ENCODE measurements at regions not wholly inside any gene's neighbourhood (a gene's known extent, or its start where the extent isn't known, plus 50 kb on each side); places are given as distances from the start of the nearest gene placed in this dataset.

GRCh38 chr9:1261879-1262766, 212.0 kb downstream of the DMRT2 start:
- intact Hi-C loops (cut with micrococcal nuclease) = no loop called here
- H3K4me1 Mint-ChIP-seq (ENCODE audit: low read depth) = no peaks in the 10 kb centered on the region
- no peaks in the 10 kb centered on the region for H3K36me3 Mint-ChIP-seq (ENCODE audit: low read depth)
- H3K9me3 Mint-ChIP-seq = no peaks in the 10 kb centered on the region
- H3K27ac Mint-ChIP-seq = no peak overlapping the region
- no peak overlapping the region for H3K4me3 Mint-ChIP-seq
- no peaks in the 10 kb centered on the region for H3K27me3 Mint-ChIP-seq

- Mint-ChIP-seq H3K4me1 (ENCODE audit: low read depth) (no peaks in the 10 kb centered on the region), H3K4me3 (no peak overlapping the region), H3K9me3 (no peaks in the 10 kb centered on the region), H3K36me3 (ENCODE audit: low read depth) (no peaks in the 10 kb centered on the region), H3K27ac (no peak overlapping the region), H3K27me3 (no peaks in the 10 kb centered on the region)
- intact Hi-C loops (cut with micrococcal nuclease) = no loop called here
Observed at GRCh38 chr9:1267141-1267570, 217.0 kb downstream of the DMRT2 start.

GRCh38 chr9:1267581-1267980, 217.4 kb downstream of the DMRT2 start:
- Mint-ChIP-seq H3K27me3 (no peaks in the 10 kb centered on the region), H3K4me3 (no peak overlapping the region), H3K9me3 (no peaks in the 10 kb centered on the region), H3K36me3 (ENCODE audit: low read depth) (no peaks in the 10 kb centered on the region), H3K4me1 (ENCODE audit: low read depth) (no peaks in the 10 kb centered on the region), H3K27ac (no peak overlapping the region)
- intact Hi-C loops (cut with micrococcal nuclease) = no loop called here

- Mint-ChIP-seq H3K4me3 (no peak overlapping the region), H3K4me1 (ENCODE audit: low read depth) (no peaks in the 10 kb centered on the region), H3K27ac (no peak overlapping the region), H3K9me3 (no peaks in the 10 kb centered on the region), H3K27me3 (no peaks in the 10 kb centered on the region), H3K36me3 (ENCODE audit: low read depth) (no peaks in the 10 kb centered on the region)
- intact Hi-C loops (cut with micrococcal nuclease) = no loop called here
Observed at GRCh38 chr9:1269533-1270315, 219.6 kb downstream of the DMRT2 start.

GRCh38 chr9:1271367-1271766, 221.2 kb downstream of the DMRT2 start:
- no peak overlapping the region for H3K4me3 Mint-ChIP-seq
- H3K4me1 Mint-ChIP-seq (ENCODE audit: low read depth) = no peaks in the 10 kb centered on the region
- no peaks in the 10 kb centered on the region for H3K36me3 Mint-ChIP-seq (ENCODE audit: low read depth)
- H3K27ac Mint-ChIP-seq = no peak overlapping the region
- intact Hi-C loops (cut with micrococcal nuclease) = no loop called here
- no peaks in the 10 kb centered on the region for H3K27me3 Mint-ChIP-seq
- H3K9me3 Mint-ChIP-seq = no peaks in the 10 kb centered on the region

GRCh38 chr9:1271786-1272185, 221.6 kb downstream of the DMRT2 start:
- Mint-ChIP-seq H3K27ac (no peak overlapping the region), H3K36me3 (ENCODE audit: low read depth) (no peaks in the 10 kb centered on the region), H3K4me1 (ENCODE audit: low read depth) (no peaks in the 10 kb centered on the region), H3K9me3 (no peaks in the 10 kb centered on the region), H3K4me3 (no peak overlapping the region), H3K27me3 (no peaks in the 10 kb centered on the region)
- intact Hi-C loops (cut with micrococcal nuclease) = no loop called here

GRCh38 chr9:1272488-1272887, 222.3 kb downstream of the DMRT2 start:
- H3K27ac Mint-ChIP-seq = no peak overlapping the region
- no peaks in the 10 kb centered on the region for H3K36me3 Mint-ChIP-seq (ENCODE audit: low read depth)
- no peaks in the 10 kb centered on the region for H3K4me1 Mint-ChIP-seq (ENCODE audit: low read depth)

GRCh38 chr9:1273859-1274258, 223.7 kb downstream of the DMRT2 start:
- no peaks in the 10 kb centered on the region for H3K36me3 Mint-ChIP-seq (ENCODE audit: low read depth)
- H3K27ac Mint-ChIP-seq = no peak overlapping the region
- intact Hi-C loops (cut with micrococcal nuclease) = no loop called here
- H3K4me3 Mint-ChIP-seq = no peak overlapping the region
- no peaks in the 10 kb centered on the region for H3K9me3 Mint-ChIP-seq
- no peaks in the 10 kb centered on the region for H3K27me3 Mint-ChIP-seq
- no peaks in the 10 kb centered on the region for H3K4me1 Mint-ChIP-seq (ENCODE audit: low read depth)

More at GRCh38 chr9:1272488-1272887, 222.3 kb downstream of the DMRT2 start:
- intact Hi-C loops (cut with micrococcal nuclease) = no loop called here
- Mint-ChIP-seq H3K4me3 (no peak overlapping the region), H3K27me3 (no peaks in the 10 kb centered on the region), H3K9me3 (no peaks in the 10 kb centered on the region)

GRCh38 chr9:1274334-1274733, 224.2 kb downstream of the DMRT2 start:
- Mint-ChIP-seq H3K27ac (no peak overlapping the region), H3K4me3 (no peak overlapping the region), H3K27me3 (no peaks in the 10 kb centered on the region), H3K9me3 (no peaks in the 10 kb centered on the region), H3K4me1 (ENCODE audit: low read depth) (no peaks in the 10 kb centered on the region), H3K36me3 (ENCODE audit: low read depth) (no peaks in the 10 kb centered on the region)
- intact Hi-C loops (cut with micrococcal nuclease) = no loop called here

GRCh38 chr9:1276474-1276873, 226.3 kb downstream of the DMRT2 start:
- Mint-ChIP-seq H3K4me3 (no peak overlapping the region), H3K27me3 (no peaks in the 10 kb centered on the region), H3K27ac (no peak overlapping the region), H3K9me3 (no peaks in the 10 kb centered on the region), H3K4me1 (ENCODE audit: low read depth) (no peaks in the 10 kb centered on the region), H3K36me3 (ENCODE audit: low read depth) (no peaks in the 10 kb centered on the region)
- intact Hi-C loops (cut with micrococcal nuclease) = no loop called here

- peaks cover 42% of the 10 kb centered on the region for H3K9me3 Mint-ChIP-seq
- H3K27ac Mint-ChIP-seq = no peak overlapping the region
- no peak overlapping the region for H3K4me3 Mint-ChIP-seq
- intact Hi-C loops (cut with micrococcal nuclease) = no loop called here
- H3K27me3 Mint-ChIP-seq = no peaks in the 10 kb centered on the region
- H3K4me1 Mint-ChIP-seq (ENCODE audit: low read depth) = no peaks in the 10 kb centered on the region
- no peaks in the 10 kb centered on the region for H3K36me3 Mint-ChIP-seq (ENCODE audit: low read depth)
Observed at GRCh38 chr9:1284727-1285126, 234.6 kb downstream of the DMRT2 start.

- H3K36me3 Mint-ChIP-seq (ENCODE audit: low read depth) = no peaks in the 10 kb centered on the region
- no peak overlapping the region for H3K27ac Mint-ChIP-seq
- H3K4me3 Mint-ChIP-seq = no peak overlapping the region
- no peaks in the 10 kb centered on the region for H3K27me3 Mint-ChIP-seq
- no peaks in the 10 kb centered on the region for H3K4me1 Mint-ChIP-seq (ENCODE audit: low read depth)
- peaks cover 42% of the 10 kb centered on the region for H3K9me3 Mint-ChIP-seq
- intact Hi-C loops (cut with micrococcal nuclease) = no loop called here
Observed at GRCh38 chr9:1285526-1285925, 235.4 kb downstream of the DMRT2 start.

- intact Hi-C loops (cut with micrococcal nuclease) = no loop called here
- Mint-ChIP-seq H3K27ac (no peak overlapping the region), H3K27me3 (no peaks in the 10 kb centered on the region), H3K4me1 (ENCODE audit: low read depth) (no peaks in the 10 kb centered on the region), H3K9me3 (peaks cover 29% of the 10 kb centered on the region), H3K4me3 (no peak overlapping the region), H3K36me3 (ENCODE audit: low read depth) (no peaks in the 10 kb centered on the region)
Observed at GRCh38 chr9:1292384-1292783, 242.2 kb downstream of the DMRT2 start.

GRCh38 chr9:1294641-1295258, 244.6 kb downstream of the DMRT2 start:
- Mint-ChIP-seq H3K4me1 (ENCODE audit: low read depth) (no peaks in the 10 kb centered on the region), H3K9me3 (peaks cover 29% of the 10 kb centered on the region), H3K27ac (no peak overlapping the region), H3K27me3 (no peaks in the 10 kb centered on the region), H3K36me3 (ENCODE audit: low read depth) (no peaks in the 10 kb centered on the region), H3K4me3 (no peak overlapping the region)
- intact Hi-C loops (cut with micrococcal nuclease) = no loop called here
